Breast epithelium (tissue), 4 donors: ENCODE measurements at regions not wholly inside any gene's neighbourhood (a gene's known extent, or its start where the extent isn't known, plus 50 kb on each side); places are given as distances from the start of the nearest gene placed in this dataset.

ENCODE experiments used
- DNase-seq, 2 donors: peaks; one replicate each; pipeline ENCODE4 v3.0.0-alpha.2; 2019; ENCODE audit warnings: low spot score in 2 of 2
- H3K27ac ChIP-seq, 2 donors: fragments of 200-600 bp; sonication (generic) in 1 of 2; one replicate each; pipeline ENCODE4 v1.5.1; 2016 to 2019; ENCODE audit warnings: mild to moderate bottlenecking in 1 of 2
- H3K27me3 ChIP-seq, 2 donors: fragments of 200-600 bp; sonication (generic) in 1 of 2; one replicate each; pipeline versions ENCODE4 v1.5.1 to v1.6.0; 2017 to 2019; ENCODE audit warnings: control low read depth in 1 of 2, mild to moderate bottlenecking in 1 of 2
- H3K36me3 ChIP-seq: fragments of 200-600 bp; one replicate; pipeline ENCODE4 v1.5.1; 2019
- H3K4me1 ChIP-seq, 2 donors: fragments of 200-600 bp; sonication (generic); one replicate each; pipeline ENCODE4 v1.5.1; 2016 to 2019; ENCODE audit warnings: control low read depth in 1 of 2
- H3K4me3 ChIP-seq, 3 donors: fragments of 200-600 bp; sonication (generic); 1 replicate in 2 of 3; 2 replicates in 1 of 3; pipeline ENCODE4 v1.5.1; 2016 to 2019; ENCODE audit warnings: mild to moderate bottlenecking in 3 of 3, moderate library complexity in 2 of 3
- H3K9me3 ChIP-seq, 2 donors: fragments of 200-600 bp; sonication (generic) in 1 of 2; one replicate each; pipeline ENCODE4 v1.5.1; 2016 to 2019; ENCODE audit warnings: control low read depth in 1 of 2
- POLR2A ChIP-seq: fragments of 450-650 bp; IDR thresholded peaks from one replicate; pipeline ENCODE4 v1.6.1; 2016; ENCODE audit warnings: antibody characterized with exemption, mild to moderate bottlenecking, moderate library complexity
- POLR2AphosphoS5 ChIP-seq, 3 donors: sonication (generic); formaldehyde crosslinking; IDR thresholded peaks; one replicate each; pipeline ENCODE4 v1.6.1; 2017; ENCODE audit warnings: antibody characterized with exemption in 3 of 3
- intact Hi-C: fragments of 100-400 bp; cut with DNase I; formaldehyde crosslinking; loops from one replicate; pipeline ENCODE4 v1.15.1; 2023; ENCODE audit warnings: low total_unique reads
- TF ChIP-seq, protein P1 (sequence below), 3 donors: fragments of 450-650 bp; IDR thresholded peaks; one replicate each; pipeline ENCODE4 v1.5.1; 2016 to 2017; ENCODE audit warnings: antibody characterized with exemption in 3 of 3, mild to moderate bottlenecking in 3 of 3, moderate library complexity in 3 of 3

DNA sequence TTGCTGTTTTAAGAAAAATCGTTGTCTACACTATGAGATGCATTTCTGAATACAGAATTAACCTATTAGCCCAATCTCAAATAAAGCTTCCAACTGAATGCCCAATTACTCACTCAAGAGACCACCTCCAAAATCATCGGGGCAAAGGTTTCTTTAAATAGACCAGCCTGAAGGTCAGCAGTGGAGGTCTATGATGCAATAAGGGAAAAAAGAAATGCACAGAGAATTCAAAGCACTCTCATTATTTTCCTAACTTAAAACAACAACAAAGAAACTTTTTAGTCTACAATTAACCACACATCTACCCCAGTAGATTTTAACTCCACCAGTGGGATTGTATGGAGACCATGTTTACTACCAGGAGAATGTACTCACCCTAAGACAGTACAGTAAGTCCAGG, 657.7 kb upstream of the CCDC54 start:
- no peak for DNase-seq
- Histone ChIP-seq H3K36me3 (no peaks in the 10 kb centered on the region), H3K27me3 (no peaks in the 10 kb centered on the region), H3K4me1 (no peaks in the 10 kb centered on the region), H3K4me3 (no peak overlapping the region), H3K9me3 (peaks cover 4 to 8% of the 10 kb centered on the region in 2 donors), H3K27ac (no peak overlapping the region)
- intact Hi-C loops: no loop called here
- TF ChIP-seq, protein P1, sequence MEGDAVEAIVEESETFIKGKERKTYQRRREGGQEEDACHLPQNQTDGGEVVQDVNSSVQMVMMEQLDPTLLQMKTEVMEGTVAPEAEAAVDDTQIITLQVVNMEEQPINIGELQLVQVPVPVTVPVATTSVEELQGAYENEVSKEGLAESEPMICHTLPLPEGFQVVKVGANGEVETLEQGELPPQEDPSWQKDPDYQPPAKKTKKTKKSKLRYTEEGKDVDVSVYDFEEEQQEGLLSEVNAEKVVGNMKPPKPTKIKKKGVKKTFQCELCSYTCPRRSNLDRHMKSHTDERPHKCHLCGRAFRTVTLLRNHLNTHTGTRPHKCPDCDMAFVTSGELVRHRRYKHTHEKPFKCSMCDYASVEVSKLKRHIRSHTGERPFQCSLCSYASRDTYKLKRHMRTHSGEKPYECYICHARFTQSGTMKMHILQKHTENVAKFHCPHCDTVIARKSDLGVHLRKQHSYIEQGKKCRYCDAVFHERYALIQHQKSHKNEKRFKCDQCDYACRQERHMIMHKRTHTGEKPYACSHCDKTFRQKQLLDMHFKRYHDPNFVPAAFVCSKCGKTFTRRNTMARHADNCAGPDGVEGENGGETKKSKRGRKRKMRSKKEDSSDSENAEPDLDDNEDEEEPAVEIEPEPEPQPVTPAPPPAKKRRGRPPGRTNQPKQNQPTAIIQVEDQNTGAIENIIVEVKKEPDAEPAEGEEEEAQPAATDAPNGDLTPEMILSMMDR (IDR thresholded peaks at IDR 0.05): no peak
- no peak for TF ChIP-seq POLR2A
- no peak for TF ChIP-seq POLR2AphosphoS5 (IDR thresholded peaks at IDR 0.05)

DNA sequence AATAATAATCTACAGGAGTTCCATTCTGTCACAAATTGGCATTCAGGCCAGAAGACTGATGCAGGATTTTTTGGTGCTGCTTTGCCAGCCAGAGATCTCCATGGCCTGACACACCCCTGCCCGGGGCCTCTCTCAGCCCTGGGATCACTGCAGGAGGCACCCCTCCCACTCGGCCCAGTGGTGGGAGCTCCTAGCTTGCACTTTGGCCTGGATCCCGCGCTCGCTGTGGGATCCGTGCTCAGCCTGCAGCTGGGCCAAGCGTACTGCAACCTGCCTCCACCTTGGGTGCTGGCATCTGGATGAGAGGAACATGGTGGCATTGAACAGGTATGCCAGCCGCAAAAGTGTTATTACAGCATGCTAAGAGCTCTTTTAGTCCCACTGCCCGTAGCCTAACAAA, 656.7 kb upstream of the CCDC54 start:
- H3K4me1 ChIP-seq: no peaks in the 10 kb centered on the region
- peaks cover 0 to 4% of the 10 kb centered on the region in 2 donors for H3K9me3 ChIP-seq
- TF ChIP-seq, protein P1 (IDR thresholded peaks at IDR 0.05): no peak
- TF ChIP-seq POLR2A (no peak), POLR2AphosphoS5 (IDR thresholded peaks at IDR 0.05) (no peak)
- no peak for DNase-seq
- no peaks in the 10 kb centered on the region for H3K36me3 ChIP-seq
- no peaks in the 10 kb centered on the region for H3K27me3 ChIP-seq
- no peak overlapping the region for H3K4me3 ChIP-seq
- intact Hi-C loops: no loop called here
- no peak overlapping the region for H3K27ac ChIP-seq

DNA sequence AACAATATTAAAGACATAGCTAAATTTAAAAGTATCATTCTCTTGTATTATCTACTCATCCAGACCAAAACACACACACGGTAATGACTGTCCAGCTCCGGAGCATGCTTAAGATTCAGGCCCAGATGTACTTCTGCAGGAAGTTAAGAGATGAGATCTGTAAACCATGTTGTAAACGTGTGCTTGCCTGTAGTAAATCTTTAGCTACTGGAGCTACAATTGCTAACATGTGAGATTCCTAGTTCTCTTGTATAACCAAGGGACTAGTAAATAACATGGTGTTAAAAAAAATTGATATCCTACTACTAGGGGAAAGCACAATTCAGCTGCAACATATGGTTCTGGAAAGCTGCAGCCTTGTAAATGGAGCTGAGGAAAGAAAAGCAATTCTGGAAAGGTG, 651.7 kb upstream of the CCDC54 start:
- no peak overlapping the region for H3K4me3 ChIP-seq
- peaks cover 0 to 4% of the 10 kb centered on the region in 2 donors for H3K9me3 ChIP-seq
- intact Hi-C loops: no loop called here
- TF ChIP-seq POLR2AphosphoS5 (IDR thresholded peaks at IDR 0.05): no peak
- TF ChIP-seq POLR2A: no peak
- TF ChIP-seq, protein P1 (IDR thresholded peaks at IDR 0.05): no peak
- H3K27me3 ChIP-seq: no peaks in the 10 kb centered on the region
- DNase-seq: no peak
- no peaks in the 10 kb centered on the region for H3K4me1 ChIP-seq
- no peaks in the 10 kb centered on the region for H3K36me3 ChIP-seq
- no peak overlapping the region for H3K27ac ChIP-seq

DNA sequence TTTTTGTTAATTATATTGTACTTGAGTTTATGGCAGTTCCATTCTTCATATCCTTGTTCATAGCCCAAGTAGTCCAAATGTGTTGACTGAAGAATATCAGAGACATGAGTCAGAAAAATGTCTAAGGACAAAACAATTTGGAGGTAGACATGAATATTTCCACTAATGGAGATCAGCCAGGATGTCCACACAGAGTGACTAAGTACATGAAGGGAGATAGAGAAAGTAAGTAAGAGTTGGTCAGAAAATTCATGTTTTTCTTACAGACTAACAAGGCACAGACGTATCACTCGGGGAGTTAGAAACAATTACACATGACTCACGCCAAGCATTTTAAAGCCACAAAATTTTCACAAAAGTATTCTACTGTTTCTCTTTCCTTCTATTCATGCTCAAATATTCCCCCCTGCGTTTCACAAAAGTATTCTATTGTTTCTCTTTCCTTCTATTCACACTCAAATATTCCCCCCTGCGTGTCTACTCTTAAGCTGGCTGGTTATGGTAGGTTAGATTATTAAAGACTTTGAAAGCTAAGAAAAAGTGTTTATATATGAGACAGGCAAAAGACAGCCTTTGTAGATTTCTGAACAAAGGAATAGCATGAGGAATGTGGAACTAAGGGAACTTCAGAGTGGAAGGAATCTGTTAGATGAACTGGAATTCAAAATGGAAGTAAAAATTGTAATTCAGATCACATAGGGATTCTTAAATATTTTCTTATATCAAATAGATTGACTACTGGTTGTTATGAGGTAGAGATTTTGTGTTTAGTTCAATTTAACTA, 648.7 kb upstream of the CCDC54 start:
- H3K27ac ChIP-seq: peak overlapping the region in 1 of 2 donors; percentile 55
- no peaks in the 10 kb centered on the region for H3K27me3 ChIP-seq
- no peaks in the 10 kb centered on the region for H3K36me3 ChIP-seq
- H3K9me3 ChIP-seq: no peaks in the 10 kb centered on the region
- no peak for DNase-seq
- H3K4me1 ChIP-seq: no peaks in the 10 kb centered on the region
- TF ChIP-seq POLR2A (no peak), POLR2AphosphoS5 (IDR thresholded peaks at IDR 0.05) (no peak)
- TF ChIP-seq, protein P1 (IDR thresholded peaks at IDR 0.05): no peak
- intact Hi-C loops: no loop called here
- peak overlapping the region in 1 of 3 donors; percentile 19 for H3K4me3 ChIP-seq

DNA sequence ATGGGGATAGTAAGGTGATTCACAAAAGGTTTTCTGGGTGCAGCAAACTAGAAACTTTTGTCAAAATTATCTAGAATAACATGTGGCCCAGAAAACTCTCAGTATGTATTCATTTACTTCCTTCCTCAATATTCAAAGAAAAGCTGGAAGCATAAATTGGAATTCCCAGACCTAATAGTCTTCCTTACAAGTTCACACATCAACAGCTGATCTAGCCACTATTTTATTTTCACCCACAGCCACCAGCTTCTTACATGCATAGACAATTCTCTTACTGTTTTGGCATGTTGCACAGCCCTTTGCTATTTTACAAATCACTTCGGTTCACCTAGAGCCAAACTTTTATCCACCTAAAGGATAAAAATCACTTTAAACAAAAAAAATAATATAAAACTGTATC, 647.8 kb upstream of the CCDC54 start:
- TF ChIP-seq, protein P1 (IDR thresholded peaks at IDR 0.05): no peak
- TF ChIP-seq POLR2AphosphoS5 (IDR thresholded peaks at IDR 0.05) (no peak), POLR2A (no peak)
- no peak overlapping the region for H3K27ac ChIP-seq
- H3K4me1 ChIP-seq: no peaks in the 10 kb centered on the region
- no peaks in the 10 kb centered on the region for H3K9me3 ChIP-seq
- H3K36me3 ChIP-seq: no peaks in the 10 kb centered on the region
- DNase-seq: no peak
- H3K4me3 ChIP-seq: no peak overlapping the region
- H3K27me3 ChIP-seq: no peaks in the 10 kb centered on the region
- intact Hi-C loops: no loop called here
